ENCODE measurements at regions not wholly inside any gene's neighbourhood (a gene's known extent, or its start where the extent isn't known, plus 50 kb on each side); places are given as distances from the start of the nearest gene placed in this dataset.

DNA sequence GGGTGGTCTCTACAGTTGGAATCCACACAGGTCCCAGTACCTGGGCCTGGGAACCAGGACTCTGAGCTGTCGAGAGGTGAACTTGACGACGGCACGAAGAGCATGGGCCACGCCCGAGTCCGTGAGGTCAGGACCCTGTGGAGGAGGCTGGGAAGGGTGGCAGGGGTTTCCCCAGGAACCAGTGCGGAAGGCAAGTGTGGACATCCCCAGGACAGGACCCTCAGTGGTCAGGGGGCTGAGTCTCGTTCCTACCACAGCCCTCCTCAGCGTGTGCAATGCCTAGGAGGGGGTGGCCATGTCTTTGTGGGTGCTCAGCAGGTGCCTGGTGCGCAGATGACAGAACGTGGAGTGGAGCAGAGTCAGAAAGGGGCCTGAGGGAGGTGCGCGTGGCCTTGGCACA is 335.6 kb upstream of the SALL3 start:
- DNase-seq, result no peak

- no peak for DNase-seq
These were observed 334.4 kb upstream of the SALL3 start for GRCh38 chr18:78645216-78645615.

DNA sequence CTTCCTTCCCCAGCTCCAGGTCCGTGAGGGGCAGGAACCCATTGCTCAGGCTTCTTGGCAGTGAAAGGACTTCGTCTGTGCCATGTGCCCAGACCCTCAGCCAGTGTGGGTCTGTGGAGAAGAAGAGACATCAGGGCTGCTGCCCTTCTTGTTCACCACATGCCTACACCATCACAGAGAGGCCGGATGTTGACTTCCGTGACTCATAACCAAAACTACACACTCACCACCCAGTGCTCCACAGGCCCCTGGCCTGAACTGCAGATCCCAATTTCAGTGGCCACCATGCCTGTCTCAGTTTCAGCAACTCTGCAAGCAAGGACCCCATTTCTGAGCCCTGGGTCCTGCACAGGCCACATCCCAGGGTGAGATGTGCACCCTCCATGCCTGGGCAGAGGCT is 332.6 kb upstream of the SALL3 start:
- no peak for DNase-seq

DNA sequence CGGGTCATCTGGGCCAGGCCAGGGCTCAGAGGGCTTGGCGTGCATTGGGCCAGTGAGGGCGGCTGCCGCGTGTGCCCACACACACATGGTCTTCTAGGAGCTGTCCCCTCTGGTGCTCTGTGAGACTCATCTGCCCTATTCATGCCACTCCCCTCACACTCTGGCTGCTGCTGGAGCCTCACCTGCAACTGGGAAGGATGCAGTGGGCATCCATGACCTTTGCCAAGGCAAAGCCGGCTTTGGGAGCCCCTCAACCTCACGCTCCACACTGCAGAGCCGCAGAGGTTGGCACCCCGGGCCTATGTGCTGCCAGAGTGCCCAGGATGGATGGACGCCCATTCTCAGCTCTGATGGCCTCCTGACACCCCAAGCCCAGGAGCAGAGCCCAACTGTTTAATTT is 330.2 kb upstream of the SALL3 start:
- DNase-seq, result no peak

DNA sequence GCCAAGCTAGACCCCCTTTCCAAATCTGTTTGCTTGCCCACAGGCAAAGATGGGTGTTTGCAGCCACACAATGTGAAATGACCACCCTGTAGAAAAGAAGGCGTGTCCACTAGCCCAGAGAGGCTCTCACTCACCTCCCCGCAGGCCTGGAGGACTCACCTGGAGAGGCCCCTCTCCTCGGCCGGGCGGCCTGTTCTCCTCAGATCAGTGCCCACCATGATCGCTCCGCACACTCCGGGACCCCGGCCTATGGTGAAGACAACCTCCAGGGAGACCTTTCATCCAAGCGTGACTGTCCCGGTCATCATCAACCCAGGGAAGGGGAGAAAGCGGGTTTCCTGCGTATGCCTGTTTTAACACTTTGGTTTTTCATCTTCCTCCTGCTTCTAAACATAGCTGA is 328.7 kb upstream of the SALL3 start:
- DNase-seq, result no peak

DNA sequence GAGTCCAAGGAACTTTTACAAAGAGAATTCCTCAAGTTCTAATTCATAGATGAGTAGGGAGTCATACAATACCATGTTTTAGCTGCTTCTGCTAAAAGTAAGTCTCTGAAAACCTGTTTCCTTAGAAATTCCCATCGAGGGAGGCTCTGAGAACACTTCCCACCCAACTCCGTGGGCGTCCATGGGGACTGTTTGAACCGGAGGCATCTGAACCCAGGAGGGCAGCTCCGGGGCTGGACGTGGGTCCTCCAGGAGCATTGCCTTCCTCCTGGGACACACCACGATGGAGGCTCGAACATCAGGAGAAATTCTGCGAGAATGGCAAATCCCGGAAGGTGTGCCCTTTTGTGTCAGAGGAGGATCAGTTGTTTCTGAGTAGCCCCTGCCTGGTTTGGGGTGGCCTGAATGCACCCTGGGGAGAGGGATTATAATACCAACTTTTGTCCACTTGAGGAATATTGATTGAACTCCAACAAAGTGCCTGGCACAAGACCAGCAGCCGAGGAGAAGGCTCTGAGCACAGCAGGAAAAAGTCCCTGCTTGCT is 327.5 kb upstream of the SALL3 start:
- DNase-seq, result no peak

GRCh38 chr18:78655921-78656320 is 323.7 kb upstream of the SALL3 start:
- DNase-seq, result no peak

DNA sequence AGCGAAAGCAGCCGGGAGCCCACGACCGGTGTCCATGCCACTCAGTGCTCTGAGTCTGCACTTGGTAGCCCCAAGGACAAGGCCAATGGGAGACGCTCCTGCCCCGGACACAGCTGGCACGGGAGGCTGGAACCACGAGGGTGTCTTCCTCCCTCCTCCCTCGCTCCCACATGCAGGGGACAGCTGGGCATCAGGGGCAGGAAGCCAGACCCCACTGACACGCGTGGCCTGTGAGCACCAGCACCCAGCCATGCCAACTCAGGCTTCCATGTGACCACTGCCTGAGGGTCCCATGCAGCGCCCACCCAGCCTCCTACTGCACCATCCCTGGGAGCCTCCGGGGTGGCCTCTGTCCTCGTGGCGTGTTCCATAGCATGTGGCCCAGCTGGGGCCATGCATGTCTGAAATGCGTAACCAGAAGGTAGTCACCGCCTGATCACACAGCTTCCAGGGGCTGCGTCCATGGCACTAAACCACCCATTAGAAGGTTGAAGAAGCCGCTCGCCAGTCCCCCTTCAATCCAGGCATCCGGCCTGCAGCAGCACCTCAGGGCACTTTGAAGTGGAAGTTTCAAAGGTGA is 323.2 kb upstream of the SALL3 start:
- DNase-seq, result no peak

GRCh38 chr18:78658531-78658930 is 321.1 kb upstream of the SALL3 start:
- no peak for DNase-seq

GRCh38 chr18:78659057-78659456 is 320.6 kb upstream of the SALL3 start:
- DNase-seq, result no peak

GRCh38 chr18:78659748-78660147 is 319.9 kb upstream of the SALL3 start:
- DNase-seq, result peak; percentile 28

GRCh38 chr18:78660311-78660710 is 319.3 kb upstream of the SALL3 start:
- DNase-seq, result no peak

DNA sequence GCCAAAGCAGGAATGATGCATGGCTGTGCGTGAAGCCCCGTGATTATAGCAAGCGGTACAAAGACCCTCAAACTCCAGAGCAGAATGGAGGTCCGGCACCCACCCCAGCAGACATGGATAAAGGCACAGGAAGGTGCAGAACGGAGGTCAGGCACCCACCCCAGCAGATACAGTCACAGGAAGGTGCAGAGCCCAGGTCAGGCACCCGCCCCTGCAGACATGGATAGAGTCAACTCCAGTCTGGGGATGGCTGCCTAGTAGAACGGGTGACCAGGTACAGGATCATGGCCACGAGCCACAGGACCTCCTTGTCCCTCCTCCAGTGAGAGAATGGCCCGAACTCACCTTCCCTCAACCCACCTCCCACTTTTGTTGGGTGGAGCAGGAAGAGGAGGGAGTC is 318.3 kb upstream of the SALL3 start:
- DNase-seq, result no peak

DNA sequence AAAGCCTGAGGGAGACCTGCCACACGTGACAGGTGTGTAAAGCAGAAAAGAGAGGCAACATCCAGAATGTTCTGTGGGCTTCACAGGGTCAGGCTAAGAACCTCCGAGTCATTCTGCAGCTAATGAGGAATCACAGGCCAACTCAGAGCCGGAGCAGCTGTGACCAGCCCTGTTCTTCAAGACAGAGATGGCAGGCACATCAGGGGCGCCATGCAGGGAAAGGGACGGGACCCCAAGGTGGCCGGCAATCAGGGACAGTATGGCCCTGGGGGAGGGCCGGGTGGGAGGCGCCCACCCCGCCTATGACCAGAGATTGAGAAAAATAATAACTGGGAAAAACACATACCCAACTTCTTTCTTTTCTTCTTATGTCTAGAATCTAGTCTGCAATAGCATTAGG is 316.7 kb upstream of the SALL3 start:
- no peak for DNase-seq

GRCh38 chr18:78664048-78664447 is 315.6 kb upstream of the SALL3 start:
- no peak for DNase-seq

DNA sequence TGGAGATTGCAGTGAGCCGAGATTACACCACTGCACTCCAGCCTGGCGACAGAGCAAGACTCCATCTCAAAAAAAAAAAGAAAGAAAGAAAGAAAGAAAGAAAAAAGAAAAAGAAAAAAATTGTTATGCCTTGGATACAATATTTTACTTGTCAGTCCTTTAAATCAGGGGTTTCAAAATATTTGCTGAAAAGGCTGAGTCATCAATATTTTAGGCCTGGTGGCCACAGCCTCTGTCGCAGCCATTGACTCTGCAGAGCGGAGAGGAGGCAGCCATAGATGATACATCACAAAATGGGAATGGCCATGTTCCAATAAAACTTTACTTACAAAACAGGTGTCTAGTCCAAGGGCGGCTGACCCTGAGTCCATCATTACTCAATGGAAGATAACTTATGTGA is 314.8 kb upstream of the SALL3 start:
- DNase-seq, result no peak

DNA sequence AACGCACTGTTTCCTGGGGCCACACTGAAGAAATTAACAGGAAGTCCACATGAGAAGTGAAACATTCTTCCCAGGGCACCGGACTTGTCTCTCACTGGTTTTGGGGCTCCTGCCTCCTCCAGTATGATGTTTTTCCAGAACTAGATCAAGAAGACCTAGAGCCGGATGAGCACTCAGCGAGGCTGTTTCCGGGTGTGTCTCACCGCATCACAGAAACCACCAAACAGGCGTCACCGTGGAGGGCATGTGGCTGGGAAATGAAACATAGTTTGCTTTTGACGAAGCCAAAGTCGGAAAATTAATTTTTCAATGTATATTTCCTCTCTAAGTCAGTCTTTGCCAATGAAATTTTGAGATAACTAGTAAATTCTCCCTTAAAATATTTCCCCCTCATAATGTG is 314.0 kb upstream of the SALL3 start:
- no peak for DNase-seq

- DNase-seq, result no peak
These were observed 312.8 kb upstream of the SALL3 start for GRCh38 chr18:78666666-78667335.

GRCh38 chr18:78670778-78671391 is 308.7 kb upstream of the SALL3 start:
- DNase-seq, result no peak

DNA sequence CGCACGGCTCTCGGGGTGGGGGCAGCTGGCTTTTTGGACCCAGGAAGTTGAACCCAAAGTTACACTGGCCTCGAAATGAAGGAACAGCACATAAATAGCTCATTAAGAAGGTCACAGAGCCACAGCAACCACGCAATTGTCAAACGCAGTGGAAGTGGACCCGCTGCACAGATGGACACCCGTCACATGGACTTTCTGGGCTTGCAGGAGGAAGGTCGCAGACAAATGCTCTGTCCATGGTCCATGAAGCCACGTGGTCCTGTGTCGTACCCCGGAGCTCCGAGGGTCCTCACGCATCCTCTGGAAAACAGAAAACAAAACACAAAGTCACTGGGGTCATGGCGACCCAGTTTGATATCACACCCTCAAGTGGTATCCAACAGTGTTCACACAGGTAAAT is 308.1 kb upstream of the SALL3 start:
- DNase-seq, result no peak

- no peak for DNase-seq
These were observed 306.7 kb upstream of the SALL3 start for GRCh38 chr18:78672862-78673446.

GRCh38 chr18:78673516-78674321 is 305.9 kb upstream of the SALL3 start:
- DNase-seq, result no peak

- DNase-seq, result no peak
These were observed 304.4 kb upstream of the SALL3 start for GRCh38 chr18:78675231-78675630.

All from activated T-cell treated with anti-CD3 and anti-CD28 coated beads, Interleukin-2, amount 50 U/mL, for 1 hour (primary cell).